ENCODE measurements at regions not wholly inside any gene's neighbourhood (a gene's known extent, or its start where the extent isn't known, plus 50 kb on each side); places are given as distances from the start of the nearest gene placed in this dataset.
"Not testable (repeated sequence)": the region's sequence is repeated elsewhere in the genome, so short reads cannot be mapped to it uniquely, and the experiment has no call there.

DNA sequence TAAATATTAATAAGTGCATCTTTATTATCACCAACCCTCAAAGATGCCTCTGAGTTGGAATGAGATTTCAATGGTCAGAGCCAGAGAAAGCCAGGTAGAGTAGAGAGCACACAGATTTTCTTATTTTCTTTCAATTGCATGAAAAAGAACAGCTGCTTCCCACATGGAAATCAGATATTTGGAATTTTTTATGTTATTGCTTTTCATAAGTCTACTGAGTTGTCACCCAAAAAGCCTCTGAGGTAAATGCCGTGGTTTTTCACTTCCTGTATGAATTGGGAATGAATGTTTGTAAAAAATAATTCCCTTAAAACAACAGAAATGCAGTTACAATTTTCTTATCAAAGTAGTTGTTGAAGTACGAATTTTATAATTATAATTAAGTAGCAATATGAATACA, 563.1 kb downstream of the RFPL4B start:
- Histone ChIP-seq H3K4me3 (replicated peaks; ENCODE audit: insufficient read depth, low read length) (no peak overlapping the region), H3K27me3 (ENCODE audit: insufficient read depth, poor library complexity, severe bottlenecking) (no peaks in the 10 kb centered on the region), H3K27ac (replicated peaks) (no peak overlapping the region)
- DNase-seq (ENCODE audit: low read depth in 1 of 2, low spot score in 1 of 2), result no peak
- no peak for TF ChIP-seq CTCF (IDR thresholded peaks at IDR 0.05; ENCODE audit: insufficient read depth, low read length)
- no peak for TF ChIP-seq SPI1 (IDR thresholded peaks at IDR 0.05; ENCODE audit: borderline replicate concordance, low read depth)
- no peak for TF ChIP-seq GABPA (IDR thresholded peaks at IDR 0.05; ENCODE audit: low read depth)
- TF ChIP-seq REST (IDR thresholded peaks at IDR 0.05; ENCODE audit: insufficient replicate concordance, low read depth), result no peak
- no peak for TF ChIP-seq POLR2AphosphoS5 (IDR thresholded peaks at IDR 0.05; ENCODE audit: low read depth)

DNA sequence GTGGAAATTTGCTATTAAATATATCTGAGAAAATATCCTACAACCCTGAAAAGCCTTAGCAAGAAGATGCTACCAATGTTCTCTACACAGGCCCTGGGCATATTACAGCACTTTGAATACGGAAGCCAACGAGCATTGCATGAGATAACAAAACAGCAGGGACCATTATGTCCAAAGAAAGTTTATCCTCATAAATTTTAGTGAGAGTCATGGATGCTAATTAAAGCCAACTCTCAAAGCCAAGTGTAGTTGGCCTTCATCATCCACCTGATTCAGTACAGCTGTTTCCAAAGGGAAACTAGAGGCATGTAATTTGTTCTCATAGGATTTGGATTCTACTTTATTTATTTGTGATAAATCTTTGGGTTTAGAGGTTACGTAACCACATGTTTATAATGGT, 564.8 kb downstream of the RFPL4B start:
- H3K27me3 ChIP-seq (ENCODE audit: insufficient read depth, poor library complexity, severe bottlenecking), result no peaks in the 10 kb centered on the region
- no peak overlapping the region for H3K4me3 ChIP-seq (replicated peaks; ENCODE audit: insufficient read depth, low read length)
- no peak for DNase-seq (ENCODE audit: low read depth in 1 of 2, low spot score in 1 of 2)
- TF ChIP-seq SPI1 (IDR thresholded peaks at IDR 0.05; ENCODE audit: borderline replicate concordance, low read depth), result no peak
- no peak for TF ChIP-seq POLR2AphosphoS5 (IDR thresholded peaks at IDR 0.05; ENCODE audit: low read depth)
- no peak for TF ChIP-seq REST (IDR thresholded peaks at IDR 0.05; ENCODE audit: insufficient replicate concordance, low read depth)
- TF ChIP-seq CTCF (IDR thresholded peaks at IDR 0.05; ENCODE audit: insufficient read depth, low read length), result no peak
- no peak for TF ChIP-seq GABPA (IDR thresholded peaks at IDR 0.05; ENCODE audit: low read depth)
- no peak overlapping the region for H3K27ac ChIP-seq (replicated peaks)

DNA sequence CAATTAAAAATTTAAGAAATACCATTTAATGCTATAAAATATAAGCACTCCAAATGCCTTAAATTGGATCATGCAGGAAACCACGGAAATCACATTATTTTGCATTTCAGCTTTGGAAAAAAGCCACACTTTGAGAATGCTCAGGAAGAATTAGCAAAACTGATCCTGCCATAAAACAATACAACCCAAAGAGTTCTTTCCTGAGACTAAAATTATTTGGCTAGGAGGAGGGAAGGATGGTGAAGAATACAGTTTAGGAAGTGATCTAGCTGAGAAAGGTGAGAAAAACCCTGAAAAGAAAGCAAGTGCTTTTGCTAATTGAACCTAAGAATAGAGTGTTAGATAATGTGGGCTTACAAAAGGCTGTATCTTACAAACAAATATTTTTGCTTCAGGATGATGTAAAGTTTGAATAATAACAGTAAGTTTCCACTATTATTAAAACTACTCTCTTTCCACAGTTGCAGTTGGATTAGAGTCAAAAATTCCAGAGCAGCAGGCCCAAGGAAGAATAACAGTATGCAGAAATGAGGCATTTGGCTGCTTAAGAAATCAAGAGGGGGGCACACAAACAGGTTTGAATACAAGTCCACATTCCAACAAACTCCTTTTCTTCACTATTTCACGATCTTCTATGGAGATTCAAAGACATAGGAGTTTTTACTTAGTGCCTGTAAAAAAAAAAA, 565.4 kb downstream of the RFPL4B start:
- no peak for DNase-seq (ENCODE audit: low read depth in 1 of 2, low spot score in 1 of 2)
- H3K27me3 ChIP-seq (ENCODE audit: insufficient read depth, poor library complexity, severe bottlenecking), result no peaks in the 10 kb centered on the region
- no peak overlapping the region for H3K27ac ChIP-seq (replicated peaks)
- TF ChIP-seq GABPA (IDR thresholded peaks at IDR 0.05; ENCODE audit: low read depth), result no peak
- no peak for TF ChIP-seq CTCF (IDR thresholded peaks at IDR 0.05; ENCODE audit: insufficient read depth, low read length)
- TF ChIP-seq POLR2AphosphoS5 (IDR thresholded peaks at IDR 0.05; ENCODE audit: low read depth), result no peak
- no peak for TF ChIP-seq SPI1 (IDR thresholded peaks at IDR 0.05; ENCODE audit: borderline replicate concordance, low read depth)
- no peak for TF ChIP-seq REST (IDR thresholded peaks at IDR 0.05; ENCODE audit: insufficient replicate concordance, low read depth)
- no peak overlapping the region for H3K4me3 ChIP-seq (replicated peaks; ENCODE audit: insufficient read depth, low read length)

GRCh38 chr6:112919744-112920143, 572.6 kb downstream of the RFPL4B start:
- not testable (repeated sequence) for H3K27me3 ChIP-seq (ENCODE audit: insufficient read depth, poor library complexity, severe bottlenecking); H3K27ac ChIP-seq (replicated peaks); DNase-seq (ENCODE audit: low read depth in 1 of 2, low spot score in 1 of 2); H3K4me3 ChIP-seq (replicated peaks; ENCODE audit: insufficient read depth, low read length)
